Hematopoietic multipotent progenitor cell treated with erythropoietin and hydrocortisone succinate and interleukin-3 and kit ligand, for 8 days (in vitro differentiated cells): ENCODE measurements at regions not wholly inside any gene's neighbourhood (a gene's known extent, or its start where the extent isn't known, plus 50 kb on each side); places are given as distances from the start of the nearest gene placed in this dataset.
A peak's percentile ranks its signal among the peaks of the same experiment; 100 is the strongest.

Source experiments
- DNase-seq: peaks from one replicate; pipeline ENCODE4 v3.0.0-alpha.2; 2015

DNA sequence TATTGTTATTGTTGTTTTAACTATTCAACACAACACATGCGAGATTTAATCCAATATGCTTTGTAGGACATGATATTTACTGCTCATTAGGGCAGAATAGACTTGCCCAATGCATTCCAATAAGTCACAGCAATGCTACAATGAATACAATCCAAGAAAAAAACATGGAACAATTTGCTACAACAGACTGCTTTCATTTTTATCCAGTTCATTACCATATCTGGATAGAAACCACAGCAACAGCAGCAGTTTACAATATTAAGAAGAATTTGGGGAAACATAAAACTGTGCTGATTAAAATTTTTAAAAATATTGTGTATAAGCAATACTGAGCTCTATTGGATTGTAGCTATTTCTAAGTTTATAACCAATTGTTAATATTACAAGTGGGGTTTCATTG, 833.0 kb downstream of the DIAPH3 start:
- no peak for DNase-seq

DNA sequence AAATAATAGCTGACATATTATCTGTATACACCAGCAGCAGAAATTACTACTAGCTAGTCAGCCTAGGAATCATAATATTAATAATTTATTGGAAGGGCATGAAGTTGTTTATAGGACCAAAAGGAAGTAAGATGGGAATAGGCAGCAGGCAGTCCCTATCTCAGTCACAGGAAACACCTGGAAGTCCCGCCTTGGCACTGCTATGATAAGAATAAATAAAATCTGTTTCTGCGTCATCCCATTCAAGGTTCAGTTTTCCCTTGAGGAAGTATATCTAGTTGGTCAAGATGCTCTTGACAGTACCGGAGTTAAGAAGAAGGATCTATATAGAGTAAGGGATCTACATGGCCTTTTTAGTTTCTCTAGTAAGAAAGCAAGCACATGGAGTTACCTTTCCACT, 830.8 kb downstream of the DIAPH3 start:
- no peak for DNase-seq

DNA sequence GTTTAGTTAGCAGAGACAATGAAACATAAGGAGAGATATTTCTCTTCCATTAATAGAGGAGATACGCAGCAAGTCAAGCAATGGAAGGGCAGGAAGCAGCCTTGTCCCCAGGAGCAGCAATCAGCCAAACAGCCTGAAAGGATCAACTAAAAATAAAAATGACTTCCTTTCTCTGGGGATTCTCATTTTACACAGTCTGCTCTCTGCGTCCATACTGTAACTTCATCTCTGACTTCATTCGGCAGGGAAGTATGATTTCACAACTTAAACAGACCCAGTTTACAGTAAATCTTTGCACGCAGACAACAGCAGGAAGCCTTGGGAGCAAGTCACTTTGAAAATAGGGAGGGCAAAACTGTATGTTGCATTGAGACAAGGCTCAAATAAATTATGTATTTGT, 826.7 kb downstream of the DIAPH3 start:
- no peak for DNase-seq

DNA sequence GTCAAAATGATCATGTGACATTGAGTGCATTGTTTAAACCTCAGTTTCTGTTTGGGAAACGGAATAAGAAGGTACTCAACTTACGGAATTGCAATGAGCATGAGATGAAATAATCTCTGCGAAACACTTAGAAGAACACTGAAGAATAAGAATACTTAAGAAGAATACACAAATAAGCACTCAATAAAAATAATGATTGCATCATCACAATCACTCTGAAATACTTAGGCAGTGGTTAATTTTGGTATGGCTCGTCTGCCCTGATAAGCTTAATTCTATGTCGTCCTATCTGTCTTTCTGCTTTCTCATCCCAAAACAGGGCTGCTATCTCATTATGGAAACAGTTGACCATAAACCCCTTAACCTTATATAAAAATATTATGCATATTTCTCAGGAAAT, 823.6 kb downstream of the DIAPH3 start:
- no peak for DNase-seq

DNA sequence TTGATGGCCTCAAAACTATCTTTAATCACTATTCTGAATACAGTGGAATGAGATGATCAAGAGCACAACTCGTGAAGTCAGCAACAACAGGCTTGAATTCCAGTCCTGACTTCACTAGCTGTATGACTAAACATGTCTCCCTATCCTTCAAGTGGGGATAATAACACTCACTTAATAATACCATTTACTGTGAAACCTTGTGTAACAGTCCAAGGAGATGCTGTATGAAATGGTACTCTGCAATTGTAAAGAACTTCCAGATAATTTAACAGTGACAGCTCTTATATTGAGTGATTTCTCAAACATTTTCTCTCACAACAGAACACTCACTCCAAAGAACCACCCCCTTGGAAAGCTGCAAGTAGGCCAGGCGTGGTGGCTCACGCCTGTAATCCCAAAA, 823.1 kb downstream of the DIAPH3 start:
- DNase-seq, result no peak

DNA sequence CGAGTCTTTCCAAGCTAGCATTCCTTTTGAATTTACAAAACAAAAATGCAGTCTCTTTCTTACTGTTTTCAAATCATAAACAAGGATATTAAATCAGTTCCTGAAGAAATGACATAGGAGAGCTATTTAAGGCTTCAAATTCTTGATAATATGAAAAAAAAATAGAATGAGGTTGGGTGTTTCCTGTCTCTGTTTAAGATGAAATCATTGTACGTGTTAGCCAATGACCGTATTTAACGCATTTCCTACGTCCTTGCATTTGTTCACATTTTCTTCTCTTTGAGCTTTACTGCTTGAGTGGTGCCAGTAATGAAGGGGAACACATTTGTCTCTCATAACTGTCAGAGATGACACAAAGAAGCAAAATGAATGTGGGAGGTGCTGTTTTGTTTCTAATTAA, 821.3 kb downstream of the DIAPH3 start:
- DNase-seq, result no peak

DNA sequence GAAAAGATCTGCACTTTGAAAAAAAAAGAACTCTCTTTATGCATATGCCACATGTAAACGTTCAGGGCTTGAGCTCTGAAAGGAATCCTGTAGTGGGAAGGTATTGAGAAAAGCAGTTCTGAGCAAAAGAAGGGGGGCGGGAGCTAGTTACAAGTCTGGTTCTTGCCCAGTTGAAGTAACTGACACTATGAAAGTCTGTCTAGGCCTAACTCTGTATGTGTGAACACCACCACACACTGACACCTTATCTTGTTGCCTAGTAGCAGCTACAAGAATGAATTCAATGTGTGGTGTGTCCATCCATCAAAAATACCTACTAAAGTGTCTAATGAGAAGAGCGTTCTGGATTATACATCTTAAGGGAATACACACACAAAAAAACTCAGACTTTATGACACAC, 820.6 kb downstream of the DIAPH3 start:
- DNase-seq, result no peak

DNA sequence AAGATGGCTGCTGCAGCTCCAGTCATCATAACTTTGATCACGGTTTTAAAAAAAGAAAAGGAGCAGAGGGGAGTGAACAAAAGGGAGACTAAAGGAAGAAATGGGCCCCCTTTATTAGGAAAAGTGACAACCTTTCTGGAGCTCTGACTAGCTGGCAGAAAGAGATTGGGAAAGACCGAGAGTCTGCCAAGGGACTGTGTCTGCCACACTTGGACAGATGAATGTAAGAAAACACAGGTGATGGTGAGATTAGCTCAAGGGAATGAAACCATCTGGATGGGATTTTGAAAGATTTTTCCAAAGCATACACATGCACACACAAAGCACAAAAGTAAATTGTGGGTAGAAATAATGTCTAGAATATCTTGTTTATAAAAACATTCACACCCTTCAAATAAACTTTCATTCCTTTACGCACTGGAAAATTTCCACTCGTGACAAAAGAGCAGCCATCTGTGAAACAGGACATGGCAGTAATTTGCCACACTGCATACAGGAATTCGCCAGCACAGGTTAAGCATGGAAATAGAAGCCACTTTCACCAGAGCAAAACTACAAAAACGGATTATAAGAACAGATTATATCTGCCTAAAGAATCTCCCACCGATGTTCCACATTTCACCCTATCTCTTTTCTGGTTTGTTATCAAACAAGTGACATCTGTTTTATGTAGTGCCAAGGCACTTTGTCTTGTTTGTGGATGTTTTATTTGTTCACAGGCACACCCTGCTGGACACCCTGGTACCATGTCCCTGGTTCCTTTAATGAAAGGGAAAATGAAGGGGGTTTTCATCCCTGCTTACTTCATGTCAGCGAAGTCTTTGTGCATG, 819.5 kb downstream of the DIAPH3 start:
- DNase-seq, result peak; percentile 4

DNA sequence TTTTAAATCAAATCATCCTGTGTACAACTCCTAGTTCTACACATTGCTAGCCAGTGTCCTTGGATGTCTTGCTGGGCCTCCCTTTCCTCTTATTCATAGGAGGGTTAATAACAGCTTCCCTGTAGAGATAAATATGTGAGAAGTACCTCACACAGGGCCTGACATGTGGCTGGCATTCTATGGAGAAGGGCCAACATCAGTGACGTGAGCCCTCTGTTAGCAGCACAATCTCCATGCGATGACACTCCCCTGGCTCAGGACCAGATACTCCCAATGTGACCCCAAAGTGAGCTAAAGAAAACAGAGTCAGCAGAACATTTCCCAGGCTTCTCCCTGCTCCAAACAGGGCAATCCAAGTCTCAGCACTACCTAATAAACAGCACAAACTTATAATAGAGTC, 818.4 kb downstream of the DIAPH3 start:
- DNase-seq, result no peak

DNA sequence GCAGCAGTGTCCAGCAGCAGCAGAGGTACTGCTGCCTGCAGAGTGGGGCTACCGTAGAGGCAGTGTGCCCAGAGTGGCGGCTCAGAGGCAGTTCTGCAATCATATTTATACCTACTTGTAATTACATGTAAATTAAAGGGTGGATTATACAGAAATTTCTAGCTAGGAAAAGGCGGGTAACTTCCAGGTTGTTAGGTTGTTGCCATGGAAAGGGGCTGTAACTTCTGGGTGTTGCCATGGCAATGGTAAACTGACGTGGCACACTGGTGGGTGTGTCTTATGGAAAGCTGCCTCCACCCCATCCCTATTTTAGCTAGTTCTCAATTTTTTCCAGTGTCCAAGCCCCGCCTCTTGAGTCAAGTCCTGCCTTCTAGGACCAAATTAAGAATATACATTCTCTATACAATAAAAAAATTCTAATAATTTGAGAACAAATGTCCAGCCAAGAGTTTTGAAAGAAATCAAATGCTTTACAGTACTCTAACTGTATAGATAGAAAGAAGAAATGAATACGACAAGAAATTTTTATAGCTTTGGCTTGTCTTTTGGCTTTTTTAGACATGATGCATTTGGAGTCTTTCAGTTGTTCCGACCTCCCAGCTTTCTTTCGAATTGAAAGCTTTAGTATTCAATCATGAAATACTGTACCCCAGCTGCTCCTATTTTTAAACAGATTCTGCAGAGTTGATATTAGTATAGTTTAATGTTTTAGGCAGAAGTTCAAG, 816.6 kb downstream of the DIAPH3 start:
- DNase-seq, result no peak

DNA sequence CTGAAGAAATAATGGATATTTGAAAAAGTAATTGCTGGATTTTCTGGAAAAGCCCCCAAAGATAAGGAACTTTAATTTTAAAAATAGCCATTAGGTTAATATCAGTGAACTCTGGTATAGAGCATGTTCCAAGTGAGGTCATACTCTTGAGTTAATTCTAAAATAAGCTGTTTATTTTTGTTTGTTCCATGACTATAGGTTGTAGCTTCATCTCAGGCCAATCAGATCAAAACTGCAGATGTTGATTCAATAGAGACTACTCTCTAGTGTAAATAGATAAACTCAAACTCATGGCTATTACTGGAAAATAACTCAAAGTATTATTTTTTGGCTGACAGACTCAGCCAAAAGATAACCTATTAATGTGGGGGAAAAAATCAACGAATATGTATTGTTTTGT, 815.1 kb downstream of the DIAPH3 start:
- DNase-seq, result no peak

DNA sequence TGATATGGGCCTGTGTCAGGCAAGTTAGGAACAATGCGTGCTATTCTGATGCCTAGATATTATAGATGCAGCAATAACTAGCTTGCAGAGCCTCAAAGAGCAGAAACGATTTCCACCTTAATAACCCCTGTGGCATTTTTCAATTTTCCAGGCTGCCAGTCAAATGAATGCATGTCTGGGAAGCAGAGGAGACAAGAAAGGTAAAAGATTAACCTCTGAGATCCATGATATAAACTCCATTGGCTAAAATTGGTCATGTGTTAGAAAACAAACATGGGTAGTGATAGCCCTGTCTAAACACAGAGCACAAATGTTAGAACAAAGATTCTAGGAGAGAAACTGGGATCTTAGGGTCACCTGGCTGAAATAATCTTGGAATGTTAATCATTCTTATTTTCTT, 811.1 kb downstream of the DIAPH3 start:
- no peak for DNase-seq

DNA sequence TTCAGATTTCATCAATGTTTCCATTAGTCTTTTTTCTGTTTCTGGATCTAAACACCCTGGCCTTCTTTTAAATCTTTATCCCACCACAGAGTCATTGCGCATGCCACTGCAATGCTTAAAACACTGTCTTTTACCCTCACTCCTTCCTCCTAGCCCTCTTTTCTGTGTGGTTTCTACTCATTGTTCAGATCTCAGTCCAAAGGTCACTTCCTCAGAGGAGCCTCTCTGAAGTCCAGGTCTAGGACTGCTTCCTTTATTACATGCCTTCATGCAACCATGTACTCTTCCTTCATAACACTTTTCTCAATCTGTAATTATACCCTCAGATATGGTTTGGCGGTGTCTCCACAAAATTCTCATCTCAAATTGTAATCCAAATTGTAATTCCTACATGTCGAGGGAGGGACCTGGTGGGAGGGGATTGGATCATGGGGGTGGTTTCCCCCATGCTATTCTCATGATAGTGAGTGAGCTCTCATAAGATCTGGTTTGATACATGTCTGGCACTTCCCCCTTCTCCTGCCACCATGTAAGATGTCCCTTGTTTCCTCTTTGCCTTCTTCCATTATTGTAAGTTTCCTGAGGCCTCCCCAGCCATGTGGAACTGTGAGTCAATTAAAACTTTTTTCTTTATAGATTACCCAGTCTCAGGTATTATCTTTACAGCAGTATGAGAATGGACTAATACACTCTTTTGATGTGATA, 808.9 kb downstream of the DIAPH3 start:
- DNase-seq, result no peak

DNA sequence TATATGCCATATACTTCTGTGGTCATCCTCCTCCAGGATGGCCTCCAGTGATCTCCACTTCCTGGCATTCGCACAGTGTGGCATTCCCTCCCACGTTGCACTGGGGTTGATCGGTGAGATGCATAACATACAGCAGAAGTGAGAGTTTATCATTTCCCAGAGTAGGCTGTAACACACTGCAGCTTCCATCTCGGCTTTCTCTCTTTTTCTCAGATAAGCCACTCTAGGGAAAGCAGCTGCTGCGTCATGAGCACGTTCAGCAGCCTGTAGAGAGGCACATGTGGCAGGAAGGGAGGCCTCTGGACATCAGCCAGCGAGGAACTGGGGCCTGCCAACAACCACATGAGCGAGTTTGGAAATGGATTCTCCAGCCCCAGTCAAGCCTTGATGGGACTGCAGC, 807.1 kb downstream of the DIAPH3 start:
- DNase-seq, result peak; percentile 34

DNA sequence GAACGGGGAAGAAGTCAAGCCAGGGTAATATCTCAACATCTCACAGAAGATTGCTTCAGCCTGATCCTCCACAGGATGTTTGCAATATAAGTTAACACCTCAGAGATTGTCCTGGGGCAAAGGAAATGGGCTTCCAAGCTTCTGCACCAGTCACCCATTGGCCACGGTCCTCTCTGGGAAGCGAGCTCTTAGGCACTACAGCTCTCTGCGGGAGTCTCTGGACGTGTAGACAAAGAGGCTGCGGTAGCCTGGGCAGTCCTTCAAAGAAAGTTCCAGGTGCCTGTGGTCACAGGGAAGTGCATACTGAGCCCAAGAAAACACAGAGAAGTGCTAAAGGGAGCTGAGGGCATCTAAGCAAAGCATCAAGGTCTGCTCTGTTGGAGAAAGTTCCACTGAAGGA, 805.7 kb downstream of the DIAPH3 start:
- DNase-seq, result no peak

DNA sequence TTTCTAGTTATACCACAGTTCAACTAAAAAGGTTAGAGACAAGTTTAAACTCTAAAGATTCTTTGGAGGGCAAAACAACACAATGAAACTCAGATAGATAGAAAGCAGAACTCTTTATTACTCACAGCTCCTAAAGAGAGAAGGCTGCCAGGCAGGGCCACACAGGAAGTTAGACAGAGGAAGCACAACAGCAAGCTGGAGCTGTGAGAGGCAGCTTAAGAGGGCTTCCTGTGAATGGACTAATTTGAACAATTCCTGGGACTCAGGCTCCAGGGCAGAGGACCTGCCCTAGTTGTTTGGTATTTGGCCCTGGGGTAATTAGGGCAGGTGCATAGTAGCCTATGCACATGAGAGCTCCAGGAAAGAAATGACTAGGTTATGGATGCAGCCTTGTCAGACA, 803.6 kb downstream of the DIAPH3 start:
- DNase-seq, result no peak

DNA sequence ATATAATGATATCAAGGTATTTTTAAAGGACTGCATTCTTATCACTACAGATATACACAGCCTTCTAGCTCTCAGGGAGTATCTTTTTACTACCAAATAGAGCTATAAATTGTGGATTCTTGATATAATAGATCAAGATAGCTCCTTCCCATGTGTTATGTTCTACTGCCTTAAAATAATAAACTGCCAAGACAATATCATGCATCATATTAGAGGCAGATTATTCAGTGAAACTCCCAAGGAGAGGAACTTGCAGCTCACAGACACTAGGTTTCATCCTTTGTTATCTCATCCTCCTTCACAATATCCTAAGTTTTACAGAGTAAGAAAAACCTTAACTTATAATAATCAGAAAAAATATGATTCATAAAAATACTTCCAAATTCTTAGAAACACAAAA, 802.8 kb downstream of the DIAPH3 start:
- no peak for DNase-seq

DNA sequence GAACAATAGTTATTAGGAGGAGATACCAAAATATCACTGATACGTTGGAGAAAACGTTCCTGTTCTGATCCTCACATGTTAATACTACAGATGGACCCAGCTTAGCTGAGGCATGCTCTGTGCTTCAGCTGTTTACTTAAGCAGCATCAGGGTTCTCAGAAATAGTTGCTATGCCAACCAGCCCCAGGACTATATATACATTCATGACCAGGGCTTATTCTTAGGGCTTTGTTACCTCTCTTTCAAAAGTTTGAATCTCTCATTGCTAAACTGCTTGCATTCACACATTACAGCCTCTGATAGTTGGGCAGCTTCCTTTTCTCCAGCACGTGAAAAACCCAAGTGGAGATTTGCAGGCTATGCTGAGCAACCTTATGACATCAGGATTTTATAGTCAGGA, 800.4 kb downstream of the DIAPH3 start:
- no peak for DNase-seq

DNA sequence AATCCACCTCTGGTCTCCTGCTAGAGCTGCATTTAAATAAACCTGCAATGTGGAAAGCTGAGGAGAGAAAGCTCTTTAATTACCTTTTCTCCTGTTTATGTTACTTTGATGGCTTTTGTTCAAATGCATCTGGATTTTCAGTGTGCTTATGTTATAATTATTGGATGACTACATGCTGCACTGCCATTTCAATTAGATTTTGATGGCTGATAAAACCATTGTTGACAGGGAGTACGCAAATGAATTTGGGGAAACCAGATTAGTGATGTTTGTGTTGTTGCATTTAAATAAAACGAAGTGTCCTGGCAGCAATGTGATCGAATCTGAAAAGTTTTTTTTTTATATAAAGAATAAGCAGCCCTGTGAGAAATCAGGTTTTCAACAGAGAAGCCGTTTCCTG, 799.8 kb downstream of the DIAPH3 start:
- DNase-seq, result no peak

DNA sequence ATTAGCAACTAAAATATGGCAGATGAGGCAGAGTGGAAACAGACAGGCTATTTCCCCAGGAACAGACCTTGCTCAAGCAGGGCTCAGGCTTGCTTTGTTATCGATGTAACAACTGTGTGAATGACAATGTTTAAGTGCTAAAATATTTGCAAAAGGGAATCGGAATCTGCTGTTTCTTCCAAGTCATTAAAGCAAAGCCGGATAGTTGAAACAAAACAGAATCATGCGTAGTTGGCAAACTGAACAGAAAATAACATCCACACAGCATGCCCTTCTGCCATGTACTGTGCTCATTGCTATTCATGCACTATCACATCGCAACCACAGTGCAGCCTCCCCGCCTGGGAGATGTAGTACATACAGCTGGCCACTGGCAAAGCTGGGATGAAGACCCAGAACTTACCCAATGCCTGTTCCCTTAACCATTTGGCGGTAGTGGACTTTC, 799.1 kb downstream of the DIAPH3 start:
- no peak for DNase-seq

DNA sequence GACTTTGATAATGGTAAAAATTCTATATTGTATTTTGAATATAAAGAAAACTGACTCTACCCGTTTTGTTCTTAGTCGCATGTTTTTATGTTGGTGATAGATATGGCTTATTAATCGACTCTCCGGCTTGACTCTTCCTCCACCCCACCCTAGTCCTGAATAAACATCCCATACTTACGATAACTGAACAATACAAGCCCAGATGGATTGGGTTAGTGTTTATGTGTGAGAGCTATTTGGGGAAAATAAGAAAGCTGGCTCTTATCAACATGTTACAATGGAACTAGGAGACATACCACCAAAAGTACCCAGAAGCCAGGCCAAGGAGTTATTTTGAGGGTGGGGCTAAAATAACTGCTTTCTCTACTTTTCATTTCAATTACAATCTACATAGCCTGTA, 796.3 kb downstream of the DIAPH3 start:
- DNase-seq, result no peak

DNA sequence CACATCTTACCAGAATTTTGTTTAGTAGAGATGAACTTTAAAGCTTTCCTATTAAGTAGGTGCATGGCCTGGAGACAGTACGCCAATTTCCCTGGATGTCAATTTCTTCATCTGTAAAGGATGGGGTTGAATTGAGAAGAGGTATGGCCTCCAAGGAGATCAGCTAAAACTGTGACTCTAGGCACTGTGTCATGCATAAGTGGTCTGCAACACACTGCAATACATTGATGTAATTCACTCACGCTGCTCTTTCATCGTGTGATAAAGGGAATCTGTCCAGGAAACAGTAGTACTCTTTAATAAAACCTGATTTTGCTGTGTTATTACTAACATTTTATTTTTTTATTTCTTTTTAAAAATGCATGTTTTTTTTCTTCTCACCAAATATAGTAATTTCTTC, 795.8 kb downstream of the DIAPH3 start:
- no peak for DNase-seq

DNA sequence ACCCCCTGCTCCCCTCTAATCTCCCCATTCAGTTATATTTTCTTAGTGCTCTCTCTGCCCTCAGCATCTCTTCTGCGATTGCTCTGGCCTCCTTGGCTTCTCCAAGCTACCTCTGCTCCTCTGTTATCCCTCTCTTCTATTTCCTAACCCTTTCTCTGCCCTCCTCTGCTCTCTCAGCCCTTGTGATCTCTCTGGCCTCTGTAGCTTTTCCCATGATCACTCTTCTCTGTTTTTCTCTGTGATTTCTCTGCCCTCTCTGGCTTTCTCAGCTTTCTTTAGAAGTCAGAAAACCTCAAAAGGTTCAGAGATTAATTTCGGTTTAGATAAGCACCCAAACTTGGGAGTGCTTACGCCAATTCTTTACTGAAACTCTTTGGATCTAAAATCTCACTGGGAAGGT, 795.0 kb downstream of the DIAPH3 start:
- no peak for DNase-seq

DNA sequence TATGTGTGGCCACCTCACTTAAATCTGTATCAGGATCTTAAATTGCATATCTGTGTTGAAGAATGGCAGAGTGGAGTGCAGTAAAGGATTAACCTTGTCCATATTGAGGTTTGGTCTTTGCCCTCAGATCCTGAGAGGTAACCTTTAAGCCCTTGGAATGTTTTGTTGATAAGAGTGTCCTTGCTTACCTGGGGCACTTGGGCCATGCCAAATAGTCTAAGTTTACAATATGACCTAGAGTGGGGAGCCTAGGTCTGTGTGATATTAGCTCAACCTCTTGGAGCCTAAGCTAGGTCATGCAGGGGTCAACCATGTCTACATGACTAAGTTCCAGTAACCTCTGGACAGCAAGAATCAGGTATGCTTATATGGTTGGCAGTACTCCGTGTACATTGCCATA, 792.5 kb downstream of the DIAPH3 start:
- DNase-seq, result no peak
